ENCODE measurements at regions not wholly inside any gene's neighbourhood (a gene's known extent, or its start where the extent isn't known, plus 50 kb on each side); places are given as distances from the start of the nearest gene placed in this dataset.
"Not testable (repeated sequence)": the region's sequence is repeated elsewhere in the genome, so short reads cannot be mapped to it uniquely, and the experiment has no call there.

DNA sequence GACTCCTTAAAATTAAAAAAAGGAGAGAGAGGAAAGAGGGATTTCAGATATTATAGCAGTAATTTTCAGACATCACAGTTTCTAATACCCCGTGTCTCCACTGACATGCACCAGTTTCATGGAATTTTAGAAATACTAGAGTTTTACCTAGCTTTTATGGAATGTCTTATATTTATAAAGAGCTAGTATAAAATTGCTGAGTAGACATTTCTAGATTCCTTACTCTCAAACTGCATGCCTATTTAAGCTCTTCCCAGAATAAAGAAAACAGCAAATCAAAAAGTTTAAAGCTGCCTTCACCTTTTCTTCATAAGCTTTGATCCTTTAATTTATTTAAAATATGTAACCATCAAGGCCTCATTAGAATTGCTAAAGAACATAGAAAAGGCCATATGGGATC lies 247.4 kb upstream of the IL12A start:
- in situ Hi-C loops (cut with HindIII; ENCODE audit: low sequenced_read_pairs), result no loop called here

DNA sequence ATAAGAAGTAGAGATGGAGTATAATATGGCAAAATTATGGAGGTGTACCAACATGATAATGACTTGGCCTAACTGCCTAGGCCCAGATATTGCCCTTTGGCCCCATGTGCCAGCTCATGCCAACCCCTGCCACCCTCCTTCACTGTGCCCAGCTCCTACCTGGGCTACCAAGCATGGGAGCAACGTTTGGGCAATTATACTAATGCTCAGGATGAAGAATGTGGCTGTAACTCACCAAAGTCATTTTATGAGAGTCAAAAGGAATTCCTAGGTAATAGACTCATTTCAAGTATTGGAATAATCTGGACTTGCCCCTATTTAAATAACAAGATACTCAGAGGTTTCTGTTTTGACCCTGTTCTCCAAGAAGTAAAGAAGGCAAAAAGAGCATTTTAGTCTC lies 240.2 kb upstream of the IL12A start:
- in situ Hi-C loops (cut with HindIII; ENCODE audit: low sequenced_read_pairs), result no loop called here

DNA sequence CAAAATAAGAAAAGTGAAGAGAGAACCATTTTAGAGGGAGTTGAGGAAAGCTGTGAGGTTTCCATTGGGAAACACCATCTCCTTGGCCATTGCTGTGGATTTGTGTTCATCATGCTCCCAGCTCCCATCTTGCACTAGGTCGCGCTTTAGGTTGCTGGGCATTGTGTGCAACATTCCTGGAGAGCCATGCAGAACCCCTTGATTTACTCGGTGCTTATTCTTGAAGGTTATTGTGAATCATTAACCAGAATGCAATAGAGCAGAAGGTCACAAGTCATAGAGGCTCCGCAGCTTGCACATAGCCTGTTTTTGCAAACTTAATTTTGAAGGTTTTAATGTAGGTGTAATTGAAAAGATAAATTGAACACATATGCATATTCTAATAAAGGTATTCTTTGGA lies 239.2 kb upstream of the IL12A start:
- in situ Hi-C loops (cut with HindIII; ENCODE audit: low sequenced_read_pairs), result no loop called here

DNA sequence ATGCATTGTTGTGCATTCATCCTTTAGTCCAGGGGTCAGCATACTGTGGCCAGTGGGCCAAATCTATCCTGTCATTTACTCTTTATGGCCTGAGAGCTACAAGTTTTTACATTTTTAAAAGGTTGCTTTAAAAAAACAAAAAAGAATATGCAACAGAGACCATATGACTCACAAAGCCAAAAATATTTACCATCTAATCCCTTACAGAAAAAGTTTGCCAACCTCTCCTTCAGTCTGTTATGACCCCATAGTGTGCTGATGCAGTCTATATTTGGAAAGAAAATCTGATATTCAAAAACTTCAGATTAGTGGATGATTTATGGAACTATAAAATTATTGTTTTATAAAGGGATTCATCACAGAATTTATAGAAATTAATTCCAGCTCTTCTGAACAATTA lies 237.5 kb upstream of the IL12A start:
- in situ Hi-C loops (cut with HindIII; ENCODE audit: low sequenced_read_pairs), result no loop called here

DNA sequence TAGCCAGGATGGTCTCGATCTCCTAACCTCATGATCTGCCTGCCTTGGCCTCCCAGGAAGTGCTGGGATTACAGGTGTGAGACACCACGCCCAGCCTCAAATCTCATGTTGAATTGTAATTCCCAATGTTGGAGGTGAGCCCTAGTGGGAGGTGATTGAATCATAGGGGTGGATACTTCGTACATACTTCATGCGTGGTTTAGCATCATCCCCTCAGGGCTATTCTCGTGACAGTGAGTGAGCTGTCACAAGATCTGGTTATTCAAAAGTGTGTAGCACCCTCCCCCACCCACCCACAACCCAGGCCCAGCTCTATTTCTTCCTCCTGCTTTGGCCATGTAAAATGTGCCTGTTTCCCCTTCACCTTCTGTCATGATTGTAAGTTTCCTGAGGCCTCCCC lies 236.9 kb upstream of the IL12A start:
- in situ Hi-C loops (cut with HindIII; ENCODE audit: low sequenced_read_pairs), result no loop called here

DNA sequence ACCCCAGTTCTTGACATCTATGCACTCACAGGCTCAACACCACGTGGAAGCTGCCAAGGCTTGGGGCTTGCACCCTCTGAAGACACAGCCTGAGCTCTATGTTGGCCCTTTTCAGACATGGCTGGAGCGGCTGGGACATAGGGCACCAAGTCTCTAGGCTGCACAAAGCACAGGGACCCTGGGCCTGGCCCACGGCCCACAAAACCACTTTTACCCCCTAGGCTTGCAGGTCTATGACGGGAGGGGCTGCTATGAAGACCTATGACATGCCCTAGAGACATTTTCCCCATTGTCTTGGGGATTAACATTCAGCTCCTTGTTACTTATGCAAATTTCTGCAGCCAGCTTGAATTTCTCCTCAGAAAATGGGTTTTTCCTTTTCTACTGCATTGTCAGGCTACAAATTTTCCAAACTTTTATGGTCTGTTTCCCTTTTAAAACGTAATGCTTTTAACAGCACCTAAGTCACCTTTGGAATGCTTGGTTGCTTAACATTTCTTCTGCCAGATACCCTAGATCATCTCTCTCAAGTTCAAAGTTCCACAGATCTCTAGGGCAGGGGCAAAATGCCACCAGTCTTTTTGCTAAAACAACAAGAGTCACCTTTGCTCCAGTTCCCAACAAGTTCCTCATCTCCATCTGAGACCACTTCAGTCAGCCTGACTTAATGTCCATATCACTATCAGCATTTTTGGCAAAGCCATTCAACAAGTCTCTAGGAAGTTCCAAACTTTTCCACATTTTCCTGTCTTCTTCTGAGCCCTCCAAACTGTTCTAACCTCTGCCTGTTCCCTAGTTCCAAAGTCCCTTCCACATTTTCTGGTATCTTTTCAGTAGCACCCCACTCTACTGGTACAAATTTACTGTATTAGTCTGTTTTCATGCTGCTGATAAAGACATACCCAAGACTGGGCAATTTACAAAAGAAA lies 232.1 kb upstream of the IL12A start:
- in situ Hi-C loops (cut with HindIII; ENCODE audit: low sequenced_read_pairs), result not testable (repeated sequence)

DNA sequence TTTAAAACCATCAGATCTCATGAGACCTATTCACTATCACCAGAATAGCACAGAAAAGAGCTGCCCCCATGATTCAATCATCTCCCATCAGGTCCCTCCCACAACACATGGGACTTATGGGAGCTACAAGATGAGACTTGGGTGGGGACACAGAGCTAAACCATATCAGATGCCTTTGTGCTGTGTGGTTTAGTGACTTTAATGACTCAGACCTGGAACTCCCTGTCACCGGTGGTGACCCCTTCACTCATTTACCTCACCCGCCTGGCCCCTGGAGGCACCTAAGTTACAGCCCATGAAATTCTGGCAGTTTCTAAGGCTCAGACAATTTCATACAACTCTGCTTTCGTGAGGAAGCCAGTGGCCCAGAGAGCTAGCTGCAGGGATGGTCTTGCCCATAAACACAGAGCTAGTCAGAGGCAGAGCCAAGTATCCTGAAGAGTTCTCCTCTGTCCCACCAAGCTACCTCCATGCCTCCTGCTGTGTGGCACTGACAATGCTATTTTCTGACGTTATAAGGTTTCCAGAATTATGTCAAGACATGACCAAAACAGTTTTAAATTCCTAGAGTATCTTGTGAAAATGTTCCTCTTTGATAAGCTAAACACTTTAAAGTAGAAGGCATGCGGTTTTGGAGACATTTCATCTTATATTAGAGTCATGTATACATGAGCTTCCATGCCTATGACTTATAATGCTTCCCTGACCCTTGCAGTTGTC lies 231.1 kb upstream of the IL12A start:
- in situ Hi-C loops (cut with HindIII; ENCODE audit: low sequenced_read_pairs), result no loop called here

DNA sequence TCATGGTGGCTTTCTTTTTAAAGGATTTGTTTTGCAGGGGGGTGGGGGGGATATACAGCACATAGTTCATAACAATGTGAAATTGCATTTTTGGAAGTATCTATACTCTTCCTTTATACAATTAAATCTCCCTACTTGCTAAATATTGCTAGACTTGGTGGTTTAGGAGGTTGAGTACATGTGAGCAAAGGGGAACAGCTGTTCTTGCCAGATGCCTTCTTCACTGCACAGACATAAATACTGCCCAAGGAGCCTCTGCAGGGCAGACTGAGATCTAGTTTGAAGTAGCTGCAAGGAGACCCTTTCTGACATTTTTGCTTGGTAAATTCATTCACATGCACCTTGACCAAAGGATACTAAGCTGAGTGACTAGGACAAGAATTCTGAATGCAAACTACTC lies 228.6 kb upstream of the IL12A start:
- in situ Hi-C loops (cut with HindIII; ENCODE audit: low sequenced_read_pairs), result no loop called here

DNA sequence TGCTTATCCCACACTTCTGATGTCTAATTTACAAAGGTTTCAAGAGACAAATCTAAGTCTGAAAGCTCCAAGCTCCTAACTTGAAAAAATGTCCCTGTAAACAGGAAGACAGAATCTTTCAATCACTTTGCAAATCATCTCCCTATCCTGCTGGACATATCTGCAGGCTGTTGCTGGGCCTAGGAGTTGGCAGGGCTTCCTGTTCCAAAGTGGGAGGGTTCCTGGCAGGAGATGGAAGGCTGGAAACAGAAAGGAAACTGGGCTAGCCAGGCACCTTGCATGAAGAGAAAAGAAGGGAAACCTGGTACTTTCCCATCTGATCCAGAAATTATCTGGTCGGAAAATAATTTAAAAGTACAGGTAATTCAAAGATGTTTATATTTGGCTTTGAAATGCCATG lies 227.3 kb upstream of the IL12A start:
- in situ Hi-C loops (cut with HindIII; ENCODE audit: low sequenced_read_pairs), result no loop called here

DNA sequence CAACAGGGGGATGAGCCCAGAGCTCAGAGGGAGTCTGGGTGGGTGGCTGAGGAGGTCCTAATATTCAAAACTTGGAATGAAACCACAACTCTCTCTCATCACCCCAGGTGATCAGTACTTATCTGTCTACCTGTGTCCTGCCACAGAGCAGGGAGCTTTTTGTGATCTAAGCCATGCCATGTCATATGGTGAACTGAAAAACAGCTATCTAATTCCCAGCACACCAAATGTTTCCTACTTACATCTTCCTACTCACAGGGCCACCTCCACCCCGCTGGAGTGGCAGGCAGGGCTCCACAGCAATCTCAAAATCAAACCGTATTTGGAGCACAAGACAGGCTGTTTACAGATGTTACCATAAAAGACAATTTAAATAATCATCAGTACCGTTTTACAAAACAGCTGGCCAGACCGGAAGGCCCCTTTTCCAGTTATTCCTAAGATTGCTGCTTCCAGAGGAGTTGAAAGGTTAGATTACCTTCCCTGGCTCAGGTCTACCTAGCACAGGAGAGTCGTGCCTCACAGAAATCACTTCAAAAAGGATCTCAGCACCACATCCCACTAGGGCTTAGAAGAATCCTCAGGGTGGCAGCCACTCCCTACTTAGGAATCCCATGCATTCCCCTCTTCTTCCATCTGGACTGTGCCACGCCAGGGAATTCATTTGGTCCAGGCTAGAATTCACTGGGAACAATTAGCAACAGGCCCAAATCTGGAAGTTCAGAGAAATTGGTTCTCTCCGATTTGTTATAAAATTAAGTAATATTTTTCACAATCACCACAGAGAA lies 226.6 kb upstream of the IL12A start:
- in situ Hi-C loops (cut with HindIII; ENCODE audit: low sequenced_read_pairs), result no loop called here

DNA sequence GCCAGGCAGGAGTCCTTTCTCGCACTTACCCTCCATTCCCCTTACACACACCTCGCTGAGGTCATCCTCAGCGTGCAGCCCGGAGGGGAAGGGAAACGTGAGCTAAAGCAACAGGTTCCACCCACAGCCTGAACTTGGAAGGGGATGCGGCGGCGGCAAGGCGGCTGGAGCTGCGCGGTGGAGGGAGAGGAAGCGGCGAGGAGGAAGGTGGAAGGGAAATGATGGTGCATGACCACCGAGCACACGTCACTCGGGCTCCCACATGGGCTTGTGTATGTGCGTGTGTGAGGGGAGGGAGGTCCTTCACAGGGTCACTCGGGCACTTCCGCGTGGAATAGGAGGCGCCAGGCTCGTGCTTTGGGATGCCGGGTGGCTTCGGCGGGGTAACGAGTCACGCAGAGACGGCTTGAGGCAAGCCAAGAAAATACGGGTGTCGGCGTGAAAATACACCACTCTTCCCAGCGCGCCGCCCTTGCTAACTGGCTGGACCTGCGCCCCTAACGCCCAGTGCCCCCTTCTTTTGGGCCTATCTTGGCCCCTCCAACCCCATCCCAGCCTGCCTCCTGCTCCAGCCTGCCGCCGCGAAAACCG lies 225.5 kb upstream of the IL12A start:
- in situ Hi-C loops (cut with HindIII; ENCODE audit: low sequenced_read_pairs), result no loop called here

DNA sequence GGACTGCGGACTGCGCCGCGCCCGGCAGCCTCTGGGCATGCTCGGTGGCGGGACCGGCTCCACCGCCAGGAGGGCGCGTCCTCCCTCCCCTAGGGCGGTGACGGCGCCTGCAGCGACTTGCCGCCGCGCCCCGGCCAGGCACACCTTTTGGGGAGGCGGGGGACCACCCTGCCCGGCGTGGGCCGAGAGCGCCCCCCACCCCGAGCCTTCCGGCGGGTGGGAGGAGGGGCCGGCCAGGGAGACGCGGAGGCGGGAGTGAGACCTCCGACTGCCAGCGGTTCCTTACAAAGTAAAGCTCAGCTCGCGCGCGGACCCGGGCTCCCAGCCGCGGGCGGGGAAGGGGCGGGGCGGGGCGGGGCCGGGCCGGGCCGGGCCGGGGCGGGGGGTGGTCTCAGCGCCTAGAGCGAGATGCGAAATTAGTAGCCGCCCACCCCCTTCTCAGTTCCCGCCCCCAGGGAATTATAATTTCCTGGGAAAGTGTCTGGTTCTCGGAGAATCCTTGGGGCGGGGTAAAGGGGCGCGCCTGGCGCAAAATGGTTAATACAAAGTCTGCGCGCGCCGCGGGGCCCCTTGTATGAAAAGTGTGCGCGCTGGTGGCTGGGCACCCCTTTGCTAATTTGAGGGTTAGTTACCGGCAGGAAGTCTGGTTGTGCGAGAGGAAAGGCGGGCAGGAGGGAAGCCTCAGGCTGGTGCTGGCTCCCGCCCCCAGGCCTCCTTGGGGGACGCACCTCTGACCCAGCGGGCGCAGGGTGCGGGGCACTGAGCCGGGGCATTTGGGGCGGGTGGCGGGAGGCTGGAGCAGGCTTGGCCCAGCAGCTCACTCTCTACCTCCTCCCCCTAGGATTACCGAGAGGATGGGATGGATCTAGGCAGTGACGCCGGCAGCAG lies 224.8 kb upstream of the IL12A start:
- in situ Hi-C loops (cut with HindIII; ENCODE audit: low sequenced_read_pairs), result no loop called here

DNA sequence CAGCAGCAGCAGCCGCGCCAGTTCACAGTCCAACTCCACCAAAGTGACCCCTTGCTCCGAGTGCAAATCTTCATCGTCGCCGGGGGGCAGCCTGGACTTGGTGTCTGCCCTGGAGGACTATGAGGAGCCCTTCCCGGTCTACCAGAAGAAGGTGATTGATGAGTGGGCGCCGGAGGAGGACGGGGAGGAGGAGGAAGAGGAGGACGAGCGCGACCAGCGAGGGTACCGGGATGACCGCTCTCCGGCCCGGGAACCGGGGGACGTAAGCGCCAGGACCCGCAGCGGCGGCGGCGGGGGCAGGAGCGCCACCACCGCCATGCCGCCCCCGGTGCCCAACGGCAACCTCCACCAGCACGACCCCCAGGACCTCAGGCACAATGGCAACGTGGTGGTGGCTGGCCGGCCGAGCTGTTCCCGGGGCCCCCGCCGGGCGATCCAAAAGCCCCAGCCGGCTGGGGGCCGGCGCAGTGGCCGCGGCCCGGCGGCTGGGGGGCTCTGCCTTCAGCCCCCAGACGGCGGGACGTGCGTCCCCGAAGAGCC lies 224.1 kb upstream of the IL12A start:
- in situ Hi-C loops (cut with HindIII; ENCODE audit: low sequenced_read_pairs), result no loop called here

DNA sequence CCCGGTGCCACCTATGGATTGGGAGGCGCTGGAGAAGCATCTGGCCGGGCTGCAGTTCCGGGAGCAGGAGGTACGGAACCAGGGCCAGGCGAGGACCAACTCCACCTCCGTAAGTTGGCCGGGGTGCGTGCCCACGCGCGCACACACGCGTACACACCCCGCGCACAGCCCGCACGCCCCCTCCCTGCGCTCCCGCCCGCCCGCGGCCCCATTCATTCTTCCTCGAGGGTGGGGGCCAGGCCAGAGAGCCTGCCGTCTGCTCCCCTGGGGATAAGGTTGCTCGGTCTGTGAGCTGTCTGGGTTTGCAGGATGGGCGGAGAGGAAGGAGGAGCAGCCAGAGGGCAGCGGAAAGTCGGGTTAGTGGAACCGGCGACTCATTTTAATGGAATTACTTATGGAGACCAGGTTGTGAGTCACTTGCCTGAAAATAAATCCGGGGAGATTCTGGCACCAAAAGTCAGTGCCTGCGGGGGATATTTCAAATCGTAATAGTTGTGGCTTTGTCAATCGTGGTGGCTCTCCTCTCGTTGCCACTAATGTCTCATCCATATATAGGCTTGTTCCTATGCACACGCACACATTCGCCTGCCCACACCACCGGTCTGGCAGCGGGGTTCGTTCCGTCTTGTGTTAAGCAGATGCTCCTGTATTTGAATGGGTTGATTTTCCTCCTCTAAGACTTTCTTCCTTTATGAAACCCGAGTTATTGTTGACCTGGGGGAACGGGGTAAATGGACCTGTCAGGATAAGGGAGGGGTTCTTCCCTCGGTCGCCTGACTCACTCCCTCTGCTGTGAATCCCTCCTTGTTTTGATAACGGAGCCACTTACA lies 223.4 kb upstream of the IL12A start:
- in situ Hi-C loops (cut with HindIII; ENCODE audit: low sequenced_read_pairs), result no loop called here

DNA sequence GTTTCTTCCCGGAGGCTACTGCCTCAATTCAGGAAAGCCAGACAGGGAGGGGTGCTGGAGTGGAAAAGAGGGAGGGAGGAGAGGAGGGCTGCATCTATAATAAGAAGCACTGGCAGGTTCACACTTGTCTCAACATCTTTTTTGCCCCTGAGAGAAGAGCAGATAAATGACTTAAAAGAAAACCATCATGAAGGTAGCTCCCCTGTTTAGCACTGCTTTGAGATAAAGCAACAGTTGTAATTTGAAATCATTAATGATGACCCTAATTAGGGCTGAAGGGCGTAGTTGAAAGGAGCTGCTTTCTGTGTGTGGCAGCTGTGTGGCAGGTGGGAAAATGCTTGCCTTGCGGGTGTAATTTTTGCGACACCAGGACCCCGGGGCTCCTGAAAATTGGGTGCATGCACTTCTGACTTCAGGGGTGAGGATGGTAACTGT lies 222.8 kb upstream of the IL12A start:
- in situ Hi-C loops (cut with HindIII; ENCODE audit: low sequenced_read_pairs), result no loop called here

DNA sequence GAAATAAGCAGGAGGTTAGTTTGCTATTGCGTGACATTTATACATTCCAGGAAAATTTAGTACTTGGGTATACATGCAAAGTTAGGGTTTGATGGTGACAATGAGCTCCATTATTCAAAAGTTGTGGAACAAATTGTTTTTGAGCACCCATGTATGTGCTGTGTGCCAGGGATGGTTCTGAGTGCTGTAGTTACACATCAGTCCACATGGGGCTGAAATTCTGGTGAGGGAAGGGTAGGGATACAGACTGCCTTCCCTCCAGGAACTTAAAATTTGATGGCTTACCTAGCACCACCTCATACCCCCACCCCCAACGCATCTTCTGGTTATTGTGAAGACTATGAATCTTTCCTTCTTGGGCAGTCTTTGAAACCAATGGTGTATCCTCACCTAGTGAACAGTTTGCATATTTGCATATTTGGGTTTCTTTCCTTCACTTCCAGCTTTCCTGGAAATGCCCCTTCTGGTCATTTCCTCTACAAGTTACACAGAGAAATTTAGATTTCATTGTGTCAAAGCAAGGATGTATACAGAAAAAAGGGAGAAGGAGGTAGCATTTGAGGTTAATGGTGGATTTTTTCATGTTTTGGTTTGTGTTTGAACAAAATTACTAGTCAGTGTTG lies 222.0 kb upstream of the IL12A start:
- in situ Hi-C loops (cut with HindIII; ENCODE audit: low sequenced_read_pairs), result no loop called here

DNA sequence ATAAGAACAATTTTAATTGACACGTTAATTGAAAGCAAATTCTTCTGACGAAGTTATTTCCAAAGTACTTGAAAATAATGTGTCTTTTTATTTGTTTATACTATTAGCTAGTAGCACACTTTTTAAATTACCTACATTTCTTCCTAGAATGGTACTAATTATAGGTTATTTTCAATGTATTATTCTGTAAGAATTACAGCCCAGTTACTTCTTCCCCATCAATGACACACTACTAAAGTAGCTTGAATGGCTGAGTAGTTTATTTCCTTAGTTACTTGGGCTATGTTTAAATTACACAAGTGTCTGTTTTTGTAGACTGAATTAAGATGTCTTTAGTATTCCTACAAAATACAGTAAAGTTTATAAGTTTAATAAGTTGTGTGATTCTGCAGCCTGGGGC lies 217.6 kb upstream of the IL12A start:
- in situ Hi-C loops (cut with HindIII; ENCODE audit: low sequenced_read_pairs), result no loop called here

DNA sequence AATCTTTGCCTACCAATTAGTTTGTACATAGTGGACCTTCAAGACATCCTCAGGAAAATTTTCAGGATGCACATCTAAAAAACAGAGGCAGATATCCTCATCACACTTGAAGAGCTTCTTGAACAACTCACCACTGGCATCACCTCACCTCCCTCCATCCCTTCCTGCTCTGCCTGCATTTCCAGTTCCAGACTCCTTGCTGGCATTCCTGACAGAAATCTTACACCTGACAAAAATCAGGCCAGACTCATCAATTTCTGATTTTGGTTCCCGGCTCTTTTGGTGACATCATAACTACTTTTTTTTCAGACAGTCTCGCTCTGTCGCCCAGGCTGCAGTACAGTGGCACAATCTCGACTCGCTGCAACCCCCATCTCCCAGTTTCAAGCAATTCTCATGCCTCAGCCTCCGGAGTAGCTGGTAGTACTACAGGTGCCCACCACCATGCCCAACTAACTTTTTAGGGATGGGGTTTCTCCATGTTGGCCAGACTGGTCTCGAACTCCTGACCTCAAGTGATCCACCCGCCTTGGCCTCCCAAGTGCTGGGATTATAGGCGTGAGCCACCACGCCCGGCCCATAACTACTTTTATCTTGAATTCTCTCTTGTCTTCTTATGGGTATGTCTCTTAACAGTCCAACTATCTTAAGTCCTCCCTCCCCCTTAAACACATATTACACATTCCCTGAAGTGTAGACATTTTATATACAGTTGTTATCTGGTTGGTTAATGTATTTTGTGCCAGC lies 216.6 kb upstream of the IL12A start:
- in situ Hi-C loops (cut with HindIII; ENCODE audit: low sequenced_read_pairs), result no loop called here

Measured in endothelial cell of hepatic sinusoid (primary cell).